PC-3 (cell line): ENCODE measurements at regions not wholly inside any gene's neighbourhood (a gene's known extent, or its start where the extent isn't known, plus 50 kb on each side); places are given as distances from the start of the nearest gene placed in this dataset.

ENCODE experiments used
- ATAC-seq: fragments of 200-7000 bp; cut with Tn5 transposase; 2 replicates; pipeline ENCODE4 v1.9.1; 2020; ENCODE audit warnings: mild to moderate bottlenecking, moderate library complexity
- BruUV-seq: library from RNA; stranded (reverse); fragments of 400-500 nt; replicated peaks from 2 replicates; lab custom pipeline; 2021; lab: Mats Ljungman, UMichigan
- CTCF ChIA-PET: fragments of 300-600 bp; sonication (Branson Sonifier 250); formaldehyde crosslinking; loops from one replicate; lab custom pipeline; 2022; ENCODE audit warnings: antibody characterized with exemption; lab: Charles Lee
- POLR2A ChIA-PET: fragments of 300-600 bp; sonication (Branson Sonifier 250); formaldehyde crosslinking; loops from one replicate; lab custom pipeline; 2022; ENCODE audit warnings: antibody characterized with exemption; ENCODE audit not compliant: unreplicated experiment; lab: Charles Lee
- DNase-seq: peaks from one replicate; pipeline ENCODE4 v3.0.0-alpha.2; 2015
- H2AFZ ChIP-seq: fragments of 300-600 bp; sonication (generic); 2 replicates; pipeline ENCODE4 v1.6.0; 2016; ENCODE audit warnings: antibody characterized with exemption, low read length
- H3F3A ChIP-seq: fragments of 300-600 bp; sonication (generic); one replicate; pipeline ENCODE4 v1.6.0; 2017; ENCODE audit warnings: antibody characterized with exemption, low read length, control low read depth, mild to moderate bottlenecking; ENCODE audit not compliant: unreplicated experiment
- H3K27ac ChIP-seq: fragments of 300-600 bp; sonication (generic); 2 replicates; pipeline ENCODE4 v1.5.1; 2016; ENCODE audit warnings: mild to moderate bottlenecking, low read length
- H3K27me3 ChIP-seq: fragments of 300-600 bp; sonication (generic); 2 replicates; pipeline ENCODE4 v1.6.1; 2016; ENCODE audit warnings: low read length, mixed read lengths
- H3K36me3 ChIP-seq: fragments of 300-600 bp; sonication (generic); 2 replicates; pipeline ENCODE4 v1.6.1; 2016; ENCODE audit warnings: low read depth, mixed run types, low read length, mixed read lengths
- H3K4me1 ChIP-seq: fragments of 300-600 bp; sonication (generic); 2 replicates; pipeline ENCODE4 v1.5.1; 2016; ENCODE audit warnings: low read length; ENCODE audit not compliant: insufficient read depth
- H3K4me2 ChIP-seq: fragments of 300-600 bp; sonication (generic); 2 replicates; pipeline ENCODE4 v1.6.0; 2016; ENCODE audit warnings: low read length
- H3K4me3 ChIP-seq: fragments of 300-600 bp; sonication (generic); 2 replicates; pipeline ENCODE4 v1.5.1; 2016; ENCODE audit warnings: mild to moderate bottlenecking, low read length, mixed read lengths
- H3K79me2 ChIP-seq: fragments of 300-600 bp; sonication (generic); 2 replicates; pipeline ENCODE4 v1.6.1; 2017; ENCODE audit warnings: low read length, mixed read lengths
- H3K9ac ChIP-seq: fragments of 300-600 bp; sonication (generic); 2 replicates; pipeline ENCODE4 v1.6.0; 2016; ENCODE audit warnings: mild to moderate bottlenecking, low read length
- H3K9me2 ChIP-seq: fragments of 300-600 bp; sonication (generic); replicated peaks from 2 replicates; pipeline ENCODE4 v1.6.1; 2016; ENCODE audit warnings: mixed run types, low read length, mixed read lengths
- H3K9me3 ChIP-seq: fragments of 300-600 bp; sonication (generic); 2 replicates; pipeline ENCODE4 v1.6.1; 2016; ENCODE audit warnings: low read length, mixed read lengths
- H4K20me1 ChIP-seq: fragments of 300-600 bp; sonication (generic); 2 replicates; pipeline ENCODE4 v1.6.1; 2016; ENCODE audit warnings: low read length, mixed read lengths
- CTCF ChIP-seq: fragments of 300-600 bp; sonication (generic); conservative IDR thresholded peaks from 2 replicates; pipeline ENCODE4 v1.5.1; 2017; ENCODE audit warnings: antibody characterized with exemption, low read depth, mild to moderate bottlenecking, low read length
- EZH2 ChIP-seq: fragments of 300-600 bp; sonication (generic); IDR thresholded peaks from one replicate; pipeline ENCODE4 v1.6.1; 2017; ENCODE audit warnings: antibody characterized with exemption, mild to moderate bottlenecking, low read length; ENCODE audit not compliant: unreplicated experiment
- EZH2phosphoT487 ChIP-seq: fragments of 300-600 bp; sonication (generic); IDR thresholded peaks from 2 replicates; pipeline ENCODE4 v1.6.1; 2018; ENCODE audit warnings: mild to moderate bottlenecking, antibody characterized with exemption, low read length, borderline replicate concordance
- intact Hi-C: fragments of 100-400 bp; cut with micrococcal nuclease; formaldehyde crosslinking; loops from 2 replicates; pipeline ENCODE4 v1.9.0; 2023

- peak; percentile 30 for DNase-seq
Observed at GRCh38 chr3:96755519-96755918, 58.9 kb upstream of the EPHA6 start.

DNA sequence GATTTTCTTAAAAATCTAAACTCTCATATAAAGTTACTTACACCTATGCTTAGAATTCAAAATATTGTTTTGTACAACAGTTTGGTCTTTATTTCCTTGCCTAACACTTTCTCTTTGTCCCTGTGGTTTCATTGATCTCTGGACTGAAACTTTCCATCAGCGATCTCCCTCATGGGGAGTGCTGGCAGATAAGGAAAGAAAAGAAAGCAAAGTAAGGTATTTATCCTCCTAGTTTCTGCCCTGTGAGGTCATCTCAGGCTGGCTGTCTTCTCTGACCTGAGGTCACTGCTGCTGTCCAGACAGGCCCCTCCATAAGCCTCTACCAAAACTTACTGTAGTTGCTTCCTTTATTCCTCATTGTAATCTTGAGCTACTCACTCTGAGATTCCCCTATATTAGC is 57.9 kb upstream of the EPHA6 start:
- no peaks in the 10 kb centered on the region for H4K20me1 ChIP-seq
- CTCF ChIA-PET: interaction anchor here (0.5 kb wide), 1 partner anchor 424 kb away, joined by 9 read pairs; no protein-coding TSS in a partner anchor
- H3K4me2 ChIP-seq: no peak overlapping the region
- no peaks in the 10 kb centered on the region for H3K79me2 ChIP-seq
- no peak for DNase-seq
- intact Hi-C loops: loop anchor here (10.0 kb wide), 1 partner anchor 162 kb away; no protein-coding TSS in a partner anchor
- ATAC-seq: no peak
- H2AFZ ChIP-seq: no peak overlapping the region
- no peaks in the 10 kb centered on the region for H3K27me3 ChIP-seq
- H3K9ac ChIP-seq: no peak overlapping the region
- no peak overlapping the region for H3K4me3 ChIP-seq
- H3F3A ChIP-seq: no peaks in the 10 kb centered on the region
- H3K4me1 ChIP-seq: peaks cover 5% of the 10 kb centered on the region; the same call in 1 of the 2 replicates
- no TSS peak for BruUV-seq
- POLR2A ChIA-PET: no interaction called here
- no peaks in the 10 kb centered on the region for H3K36me3 ChIP-seq
- no peaks in the 10 kb centered on the region for H3K9me3 ChIP-seq
- no peak for TF ChIP-seq EZH2
- TF ChIP-seq EZH2phosphoT487: no peak
- TF ChIP-seq CTCF: no peak
- H3K27ac ChIP-seq: no peak overlapping the region
- no peaks in the 10 kb centered on the region for H3K9me2 ChIP-seq

More at GRCh38 chr3:96755519-96755918, 58.9 kb upstream of the EPHA6 start:
- Histone ChIP-seq H3K27me3 (no peaks in the 10 kb centered on the region), H3K9me2 (no peaks in the 10 kb centered on the region), H3K9ac (no peak overlapping the region), H3K9me3 (no peaks in the 10 kb centered on the region), H3K4me1 (peaks cover 5% of the 10 kb centered on the region; the same call in 1 of the 2 replicates), H3K36me3 (no peaks in the 10 kb centered on the region), H2AFZ (no peak overlapping the region; the same call in 1 of the 2 replicates), H3K4me3 (no peak overlapping the region), H4K20me1 (no peaks in the 10 kb centered on the region), H3K4me2 (no peak overlapping the region), H3K79me2 (no peaks in the 10 kb centered on the region), H3F3A (no peaks in the 10 kb centered on the region), H3K27ac (no peak overlapping the region)
- peak; percentile 56 for ATAC-seq
- POLR2A ChIA-PET: interaction anchor here (0.6 kb wide), 1 partner anchor 56 kb away, joined by 3 read pairs; no protein-coding TSS in a partner anchor
- CTCF ChIA-PET: no interaction called here
- TF ChIP-seq CTCF (no peak), EZH2phosphoT487 (no peak), EZH2 (no peak)
- intact Hi-C loops: loop anchor here (10.0 kb wide), 1 partner anchor 161 kb away; no protein-coding TSS in a partner anchor
- no TSS peak for BruUV-seq

DNA sequence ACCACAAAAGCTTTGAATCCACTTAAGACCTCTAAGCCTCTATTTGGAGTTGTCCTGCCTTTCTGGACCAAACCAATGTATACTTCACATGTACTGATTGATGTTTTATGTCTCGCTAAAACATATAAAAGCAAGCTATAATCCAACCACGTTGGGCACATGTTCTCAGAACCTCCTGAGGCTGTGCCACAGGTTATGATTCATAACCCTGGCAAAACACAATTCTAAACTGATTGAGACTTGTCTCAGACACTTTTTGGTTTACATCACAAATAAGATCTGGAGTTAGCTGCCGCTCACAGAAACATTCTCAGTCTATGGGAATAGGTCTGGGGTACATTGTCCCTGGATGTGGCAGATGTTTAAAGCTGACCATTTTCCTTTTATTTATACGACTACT is 53.4 kb upstream of the EPHA6 start:
- no peak for DNase-seq
- Histone ChIP-seq H3K4me1 (no peaks in the 10 kb centered on the region), H3K79me2 (no peaks in the 10 kb centered on the region), H3K9me3 (no peaks in the 10 kb centered on the region), H4K20me1 (no peaks in the 10 kb centered on the region), H3K4me3 (no peak overlapping the region), H3K4me2 (no peak overlapping the region), H3K36me3 (no peaks in the 10 kb centered on the region), H2AFZ (no peak overlapping the region), H3K9ac (no peak overlapping the region), H3K27ac (no peak overlapping the region), H3F3A (no peaks in the 10 kb centered on the region), H3K9me2 (no peaks in the 10 kb centered on the region), H3K27me3 (no peaks in the 10 kb centered on the region)
- peak; percentile 48 for ATAC-seq
- BruUV-seq: no TSS peak
- TF ChIP-seq EZH2phosphoT487 (no peak), EZH2 (no peak), CTCF (no peak)
- intact Hi-C loops: no loop called here
- ChIA-PET POLR2A (no interaction called here), CTCF (no interaction called here)
